Large intestine (tissue), 3 donors: ENCODE measurements at regions not wholly inside any gene's neighbourhood (a gene's known extent, or its start where the extent isn't known, plus 50 kb on each side); places are given as distances from the start of the nearest gene placed in this dataset.

ENCODE experiments used
- DNase-seq, 2 donors: peaks; one replicate each; pipeline versions ENCODE4 v3.0.0 to v3.0.0-alpha.2; 2013
- H3K27ac ChIP-seq: one replicate; pipeline ENCODE4 v1.5.1; 2013; ENCODE audit warnings: low read length
- H3K27me3 ChIP-seq: 2 replicates; pipeline ENCODE4 v1.6.1; 2013; ENCODE audit warnings: low read length; ENCODE audit not compliant: control insufficient read depth, insufficient read depth
- H3K36me3 ChIP-seq: 2 replicates; pipeline ENCODE4 v1.6.1; 2013; ENCODE audit warnings: low read length; ENCODE audit not compliant: control insufficient read depth, insufficient read depth
- H3K4me1 ChIP-seq: one replicate; pipeline ENCODE4 v1.6.1; 2013; ENCODE audit warnings: low read length; ENCODE audit not compliant: control insufficient read depth, insufficient read depth
- H3K4me3 ChIP-seq: one replicate; pipeline ENCODE4 v1.5.1; 2013; ENCODE audit warnings: low read length
- H3K9me3 ChIP-seq: one replicate; pipeline ENCODE4 v1.6.1; 2013; ENCODE audit warnings: mild to moderate bottlenecking, low read depth, low read length, moderate library complexity; ENCODE audit not compliant: control insufficient read depth
- WGBS: methylation state at CpG from one replicate; pipeline ENCODE4 v1.1.5; 2013; ENCODE audit warnings: low lambda C conversion rate; ENCODE audit not compliant: insufficient coverage; 5-methylcytosine and 5-hydroxymethylcytosine counted together

GRCh38 chr11:45597097-45597496 lies 68.3 kb downstream of the CHST1 start:
- Histone ChIP-seq H3K27ac (no peak overlapping the region), H3K36me3 (no peaks in the 10 kb centered on the region), H3K4me1 (no peaks in the 10 kb centered on the region), H3K9me3 (no peaks in the 10 kb centered on the region), H3K4me3 (no peak overlapping the region), H3K27me3 (peaks cover 3% of the 10 kb centered on the region)
- no CpG with 5 or more reads among the region's 3 CpGs for WGBS
- no peak for DNase-seq

GRCh38 chr11:45596571-45596970 lies 68.9 kb downstream of the CHST1 start:
- H3K4me3 ChIP-seq, result no peak overlapping the region
- WGBS, result 60% methylated on average over 1 of the region's 6 CpGs
- peaks cover 3% of the 10 kb centered on the region for H3K27me3 ChIP-seq
- H3K27ac ChIP-seq, result no peak overlapping the region
- H3K9me3 ChIP-seq, result no peaks in the 10 kb centered on the region
- no peaks in the 10 kb centered on the region for H3K4me1 ChIP-seq
- H3K36me3 ChIP-seq, result no peaks in the 10 kb centered on the region
- DNase-seq, result no peak

GRCh38 chr11:45593992-45594391 lies 71.4 kb downstream of the CHST1 start:
- Histone ChIP-seq H3K4me3 (no peak overlapping the region), H3K27me3 (peaks cover 3% of the 10 kb centered on the region), H3K27ac (no peak overlapping the region), H3K36me3 (no peaks in the 10 kb centered on the region), H3K4me1 (no peaks in the 10 kb centered on the region), H3K9me3 (no peaks in the 10 kb centered on the region)
- no peak for DNase-seq
- WGBS, result no CpG with 5 or more reads among the region's 4 CpGs

- DNase-seq, result no peak
- no peak overlapping the region for H3K4me3 ChIP-seq
- no peaks in the 10 kb centered on the region for H3K36me3 ChIP-seq
- WGBS, result no CpG with 5 or more reads among the region's 6 CpGs
- peaks cover 3% of the 10 kb centered on the region for H3K27me3 ChIP-seq
- no peak overlapping the region for H3K27ac ChIP-seq
- no peaks in the 10 kb centered on the region for H3K9me3 ChIP-seq
- no peaks in the 10 kb centered on the region for H3K4me1 ChIP-seq
Measured at GRCh38 chr11:45592636-45593035, 72.8 kb downstream of the CHST1 start.

GRCh38 chr11:45590743-45591142 lies 74.7 kb downstream of the CHST1 start:
- no peak for DNase-seq
- no peak overlapping the region for H3K27ac ChIP-seq
- H3K4me3 ChIP-seq, result no peak overlapping the region
- no CpG with 5 or more reads among the region's 3 CpGs for WGBS
- H3K9me3 ChIP-seq, result no peaks in the 10 kb centered on the region
- no peaks in the 10 kb centered on the region for H3K4me1 ChIP-seq
- no peaks in the 10 kb centered on the region for H3K36me3 ChIP-seq
- peaks cover 7% of the 10 kb centered on the region for H3K27me3 ChIP-seq

- Histone ChIP-seq H3K27me3 (peaks cover 10% of the 10 kb centered on the region), H3K36me3 (no peaks in the 10 kb centered on the region), H3K4me3 (no peak overlapping the region), H3K9me3 (no peaks in the 10 kb centered on the region), H3K27ac (no peak overlapping the region), H3K4me1 (no peaks in the 10 kb centered on the region)
- WGBS, result 0% methylated on average over 1 of the region's 5 CpGs
- DNase-seq, result no peak
Measured at GRCh38 chr11:45585205-45585604, 80.2 kb downstream of the CHST1 start.

GRCh38 chr11:45583981-45584566 lies 81.3 kb downstream of the CHST1 start:
- no peaks in the 10 kb centered on the region for H3K36me3 ChIP-seq
- peaks cover 10% of the 10 kb centered on the region for H3K27me3 ChIP-seq
- DNase-seq, result no peak
- H3K4me3 ChIP-seq, result no peak overlapping the region
- H3K4me1 ChIP-seq, result no peaks in the 10 kb centered on the region
- WGBS, result 90% methylated on average over 2 of the region's 15 CpGs
- H3K9me3 ChIP-seq, result no peaks in the 10 kb centered on the region
- no peak overlapping the region for H3K27ac ChIP-seq

GRCh38 chr11:45580399-45580798 lies 85.0 kb downstream of the CHST1 start:
- Histone ChIP-seq H3K4me1 (no peaks in the 10 kb centered on the region), H3K27me3 (peaks cover 9% of the 10 kb centered on the region), H3K27ac (no peak overlapping the region), H3K36me3 (no peaks in the 10 kb centered on the region), H3K9me3 (no peaks in the 10 kb centered on the region), H3K4me3 (no peak overlapping the region)
- WGBS, result no CpG with 5 or more reads among the region's 6 CpGs
- no peak for DNase-seq

GRCh38 chr11:45578316-45578715 lies 87.1 kb downstream of the CHST1 start:
- Histone ChIP-seq H3K27ac (no peak overlapping the region), H3K9me3 (no peaks in the 10 kb centered on the region), H3K4me3 (no peak overlapping the region), H3K4me1 (no peaks in the 10 kb centered on the region), H3K36me3 (no peaks in the 10 kb centered on the region), H3K27me3 (peaks cover 8% of the 10 kb centered on the region)
- DNase-seq, result no peak
- no CpG with 5 or more reads among the region's 3 CpGs for WGBS

GRCh38 chr11:45577752-45578151 lies 87.7 kb downstream of the CHST1 start:
- DNase-seq, result no peak
- Histone ChIP-seq H3K36me3 (no peaks in the 10 kb centered on the region), H3K9me3 (no peaks in the 10 kb centered on the region), H3K27ac (no peak overlapping the region), H3K27me3 (peaks cover 8% of the 10 kb centered on the region), H3K4me1 (no peaks in the 10 kb centered on the region), H3K4me3 (no peak overlapping the region)
- no CpG with 5 or more reads among the region's 4 CpGs for WGBS

- H3K4me1 ChIP-seq, result no peaks in the 10 kb centered on the region
- no peaks in the 10 kb centered on the region for H3K9me3 ChIP-seq
- H3K27ac ChIP-seq, result no peak overlapping the region
- peaks cover 4% of the 10 kb centered on the region for H3K27me3 ChIP-seq
- no CpG with 5 or more reads among the region's 13 CpGs for WGBS
- no peak overlapping the region for H3K4me3 ChIP-seq
- no peak for DNase-seq
- H3K36me3 ChIP-seq, result no peaks in the 10 kb centered on the region
Measured at GRCh38 chr11:45576461-45577215, 88.8 kb downstream of the CHST1 start.
